ENCODE measurements at regions not wholly inside any gene's neighbourhood (a gene's known extent, or its start where the extent isn't known, plus 50 kb on each side); places are given as distances from the start of the nearest gene placed in this dataset.

- no peak overlapping the region for H3K27ac ChIP-seq
- no peak for TF ChIP-seq ZFX (IDR thresholded peaks at IDR 0.05)
- no peak for TF ChIP-seq CTCF (conservative IDR thresholded peaks at IDR 0.05)
These were observed 676.2 kb downstream of the CDH11 start for GRCh38 chr16:64445649-64446048.

GRCh38 chr16:64445245-64445644, 676.6 kb downstream of the CDH11 start:
- H3K27ac ChIP-seq: no peak overlapping the region
- TF ChIP-seq ZFX (IDR thresholded peaks at IDR 0.05) (no peak), CTCF (conservative IDR thresholded peaks at IDR 0.05) (no peak)

- TF ChIP-seq CTCF (conservative IDR thresholded peaks at IDR 0.05) (no peak), ZFX (IDR thresholded peaks at IDR 0.05) (no peak)
- no peak overlapping the region for H3K27ac ChIP-seq
These were observed 681.4 kb downstream of the CDH11 start for GRCh38 chr16:64440421-64440831.

- H3K27ac ChIP-seq: no peak overlapping the region
- TF ChIP-seq CTCF (conservative IDR thresholded peaks at IDR 0.05): no peak
- no peak for TF ChIP-seq ZFX (IDR thresholded peaks at IDR 0.05)
These were observed 681.9 kb downstream of the CDH11 start for GRCh38 chr16:64440005-64440404.

GRCh38 chr16:64437706-64438324, 684.0 kb downstream of the CDH11 start:
- TF ChIP-seq CTCF (conservative IDR thresholded peaks at IDR 0.05) (no peak), ZFX (IDR thresholded peaks at IDR 0.05) (no peak)
- H3K27ac ChIP-seq: no peak overlapping the region

GRCh38 chr16:64434526-64435069, 687.3 kb downstream of the CDH11 start:
- TF ChIP-seq CTCF (conservative IDR thresholded peaks at IDR 0.05) (no peak), ZFX (IDR thresholded peaks at IDR 0.05) (no peak)
- no peak overlapping the region for H3K27ac ChIP-seq

- no peak for TF ChIP-seq ZFX (IDR thresholded peaks at IDR 0.05)
- TF ChIP-seq CTCF (conservative IDR thresholded peaks at IDR 0.05): no peak
- no peak overlapping the region for H3K27ac ChIP-seq
These were observed 693.3 kb downstream of the CDH11 start for GRCh38 chr16:64428463-64429113.

Measured in C4-2B (cell line).